HCEC 1CT (cell line): ENCODE measurements at regions not wholly inside any gene's neighbourhood (a gene's known extent, or its start where the extent isn't known, plus 50 kb on each side); places are given as distances from the start of the nearest gene placed in this dataset.
"Not testable (repeated sequence)": the region's sequence is repeated elsewhere in the genome, so short reads cannot be mapped to it uniquely, and the experiment has no call there.

Experiments
- DNase-seq: peaks from one replicate; pipeline ENCODE4 v3.0.0-alpha.2; 2017

DNA sequence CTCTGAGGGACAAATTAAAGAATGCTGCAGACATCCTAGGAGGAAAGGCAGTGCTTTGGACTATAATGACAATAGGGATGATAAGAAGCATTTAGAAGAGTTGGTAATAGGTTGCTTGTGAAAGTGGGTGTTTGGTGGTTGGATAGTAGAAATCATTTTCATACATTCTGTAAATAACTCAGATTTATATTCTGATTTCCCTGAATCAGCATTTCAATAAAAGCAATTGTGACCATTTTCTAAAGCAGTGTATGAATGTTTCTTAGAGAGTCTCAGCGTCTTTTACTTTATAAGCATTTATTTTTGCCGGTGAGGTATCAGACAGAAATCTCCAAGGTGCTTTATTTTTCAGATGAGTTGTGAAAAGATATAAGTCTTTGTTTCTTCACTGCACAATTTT lies 1099.0 kb upstream of the LRRTM1 start:
- no peak for DNase-seq

GRCh38 chr2:81396417-81397019 lies 1092.0 kb upstream of the LRRTM1 start:
- DNase-seq: no peak

DNA sequence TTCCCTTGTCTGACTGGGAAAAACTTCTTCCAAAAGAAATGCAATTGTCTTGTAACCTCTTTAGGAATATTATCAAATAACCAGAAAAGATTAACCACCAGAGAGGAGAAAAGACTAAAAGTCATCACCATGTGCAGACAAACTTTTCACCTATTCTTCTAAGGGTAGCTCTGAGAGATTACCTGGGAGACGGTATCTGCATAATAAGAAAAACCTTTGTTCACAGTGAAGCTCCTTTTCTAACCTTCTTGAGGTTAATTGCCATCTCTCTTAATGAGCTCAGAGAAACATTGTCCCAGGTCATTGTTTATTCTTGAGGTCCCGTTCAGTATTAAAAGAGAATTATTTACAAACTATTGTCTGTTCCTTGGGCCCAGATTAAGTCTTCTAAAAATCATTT lies 1091.2 kb upstream of the LRRTM1 start:
- DNase-seq: no peak

DNA sequence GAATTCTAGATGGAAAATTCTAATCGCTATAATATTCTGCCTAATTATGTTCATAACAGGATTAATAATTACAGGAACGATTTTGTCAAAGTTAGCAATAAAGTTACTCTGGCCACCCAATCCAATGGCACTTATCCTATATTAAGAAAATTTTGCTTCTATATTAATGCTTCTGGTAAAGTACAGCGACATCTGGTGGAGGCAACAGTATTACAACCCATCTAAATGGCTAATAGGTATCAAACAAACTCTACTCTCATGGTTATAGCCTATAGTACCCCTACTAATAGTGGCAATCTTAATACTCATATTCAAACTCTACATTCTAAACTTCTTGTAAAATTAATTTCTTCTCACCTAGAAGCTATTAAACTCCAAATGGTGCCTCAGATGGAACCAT lies 1084.7 kb upstream of the LRRTM1 start:
- DNase-seq: no peak

DNA sequence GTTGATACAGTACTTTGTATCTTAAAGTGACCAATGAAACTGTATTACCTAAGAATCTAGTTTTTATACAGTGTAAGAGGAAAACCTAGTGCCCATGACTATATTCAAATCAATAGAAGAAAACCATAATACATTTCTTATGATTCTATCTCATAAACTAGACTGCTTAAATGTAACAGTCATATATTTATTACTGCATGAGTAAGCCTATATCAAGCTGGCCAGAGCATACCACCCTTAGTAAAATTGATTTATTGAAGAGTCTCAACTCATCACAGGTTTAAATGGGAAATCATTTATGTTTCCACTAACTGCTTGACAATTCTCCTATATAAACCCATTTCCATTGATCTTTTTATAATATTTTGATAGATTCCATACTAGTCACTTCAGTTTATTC lies 1059.2 kb upstream of the LRRTM1 start:
- DNase-seq: no peak

DNA sequence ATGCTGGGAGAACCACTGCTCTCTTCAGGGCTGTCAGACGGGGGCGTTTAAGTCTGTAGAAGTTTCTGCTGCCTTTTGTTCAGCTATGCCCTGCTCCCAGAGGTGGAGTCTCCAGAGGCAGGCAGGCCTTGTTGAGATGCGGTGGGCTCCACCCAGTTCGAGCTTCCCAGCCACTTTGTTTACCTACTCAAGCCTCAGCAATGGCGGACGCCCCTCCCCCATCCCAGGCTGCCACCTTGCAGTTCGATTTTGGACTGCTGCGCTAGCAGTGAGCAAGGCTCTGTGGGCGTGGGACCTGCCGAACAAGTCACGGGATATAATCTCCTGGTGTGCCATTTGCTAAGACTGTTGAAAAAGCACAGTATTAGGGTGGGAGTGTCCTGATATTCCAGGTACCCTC lies 1057.9 kb upstream of the LRRTM1 start:
- DNase-seq: not testable (repeated sequence)

GRCh38 chr2:81355436-81355835 lies 1050.9 kb upstream of the LRRTM1 start:
- DNase-seq: no peak

- DNase-seq: no peak
These were observed 1029.5 kb upstream of the LRRTM1 start for GRCh38 chr2:81334046-81334445.

GRCh38 chr2:81328968-81329367 lies 1024.4 kb upstream of the LRRTM1 start:
- no peak for DNase-seq

DNA sequence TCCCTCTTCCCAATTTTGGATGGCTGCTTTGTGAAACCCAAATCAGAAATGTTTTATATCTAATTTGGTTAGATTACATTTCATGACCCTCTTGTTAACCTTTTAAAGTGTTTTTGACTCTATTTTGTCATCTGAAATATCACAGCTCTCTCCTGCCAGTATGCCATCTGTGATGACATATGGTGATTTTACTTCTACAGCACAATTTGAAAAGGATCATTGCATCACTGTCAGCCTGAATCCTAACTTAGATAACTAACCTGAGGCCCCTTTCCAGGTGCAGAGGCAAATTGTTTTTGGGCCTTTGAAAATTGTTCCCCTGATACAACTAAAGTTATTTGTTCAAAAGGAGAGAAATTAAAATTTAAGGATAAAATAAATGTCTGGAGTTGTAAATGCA lies 1023.4 kb upstream of the LRRTM1 start:
- DNase-seq: no peak

DNA sequence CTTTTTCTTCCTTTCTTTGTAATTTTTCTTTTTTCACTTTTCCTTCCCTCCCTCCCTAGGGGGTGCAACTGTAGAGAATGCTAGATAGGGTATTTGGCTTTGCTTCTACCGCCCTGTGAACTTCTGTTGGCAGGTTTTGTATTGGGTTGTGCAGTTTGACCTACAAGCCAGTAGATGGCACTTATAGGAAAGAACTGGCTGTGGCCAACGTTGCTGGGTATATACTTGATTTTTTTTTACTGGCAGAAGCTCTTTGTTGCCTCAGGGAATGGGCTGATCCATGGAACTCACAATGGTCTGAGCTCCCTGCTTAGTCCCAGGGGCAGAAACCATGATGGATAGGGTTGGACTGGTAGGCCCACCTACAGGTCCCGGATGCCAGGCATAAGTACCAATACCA lies 1019.5 kb upstream of the LRRTM1 start:
- no peak for DNase-seq

DNA sequence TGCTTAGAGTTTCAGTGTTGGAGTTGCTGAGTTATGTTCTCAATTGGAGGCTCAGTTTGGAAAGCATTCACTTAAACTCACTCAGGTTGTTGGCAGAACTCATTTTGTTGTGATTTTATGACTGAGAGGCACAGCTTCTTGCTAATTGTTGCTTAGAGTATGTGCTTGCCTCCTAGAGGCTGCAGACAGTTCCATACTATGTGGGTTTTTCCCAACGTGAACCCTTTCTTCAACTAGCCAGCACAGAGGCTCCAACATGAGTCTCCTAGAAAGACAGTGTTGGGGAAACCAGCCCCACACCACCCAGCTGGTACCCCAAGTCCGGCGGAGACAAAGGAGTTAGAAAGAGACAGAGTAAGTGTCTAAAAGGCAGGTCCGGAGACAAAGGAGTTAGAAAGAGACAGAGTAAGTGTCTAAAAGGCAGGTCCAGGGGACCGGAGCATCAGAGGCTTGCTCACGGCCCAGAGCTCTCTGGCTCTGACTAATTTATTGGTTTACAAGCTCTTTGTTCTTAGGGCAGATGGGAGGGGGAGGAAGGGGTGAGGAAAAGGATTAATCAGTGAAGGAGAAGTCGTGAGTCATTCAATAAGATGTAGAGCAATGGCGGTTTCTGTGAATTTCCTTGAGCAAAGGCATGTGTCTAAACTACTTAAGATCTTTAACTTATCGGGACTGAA lies 999.7 kb upstream of the LRRTM1 start:
- DNase-seq: no peak

GRCh38 chr2:81303321-81303720 lies 998.8 kb upstream of the LRRTM1 start:
- no peak for DNase-seq

DNA sequence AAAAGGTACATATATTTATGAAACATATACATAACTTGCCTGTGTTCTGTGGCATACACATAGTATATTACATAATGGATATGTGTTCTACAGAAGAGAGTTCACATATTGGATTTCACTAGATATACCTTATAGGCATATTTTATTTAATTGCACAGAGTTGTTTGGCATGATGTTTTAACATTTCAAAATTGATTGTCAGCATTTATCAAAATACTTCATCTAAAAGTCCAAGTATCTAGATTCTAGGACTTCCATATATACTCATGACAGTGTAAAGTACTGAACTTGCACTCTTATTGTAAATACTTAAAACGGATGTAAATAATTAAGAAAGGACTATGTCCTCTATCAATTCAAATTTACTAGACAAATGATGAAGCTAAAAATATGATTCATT lies 995.3 kb upstream of the LRRTM1 start:
- no peak for DNase-seq

- no peak for DNase-seq
These were observed 986.3 kb upstream of the LRRTM1 start for GRCh38 chr2:81290846-81291245.

DNA sequence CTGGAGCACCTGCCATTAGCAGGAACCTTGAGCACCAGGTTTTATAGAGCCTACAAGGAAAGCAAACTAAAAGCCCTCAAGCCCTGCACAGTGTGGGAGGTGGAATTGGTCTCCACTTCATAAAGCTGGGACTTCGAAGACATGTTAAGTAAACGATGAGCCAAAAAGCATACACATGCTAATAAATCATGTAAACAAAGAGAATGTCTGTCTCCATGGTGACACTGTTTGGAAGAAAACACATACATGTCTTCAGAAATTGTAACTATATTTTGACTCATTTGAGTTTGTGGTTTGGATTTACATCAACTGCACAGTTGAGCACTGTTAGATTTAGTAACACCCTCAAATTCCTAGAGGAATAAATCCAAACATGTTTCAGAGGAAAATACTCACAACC lies 978.5 kb upstream of the LRRTM1 start:
- no peak for DNase-seq

- no peak for DNase-seq
These were observed 977.7 kb upstream of the LRRTM1 start for GRCh38 chr2:81282151-81282769.

- no peak for DNase-seq
These were observed 972.0 kb upstream of the LRRTM1 start for GRCh38 chr2:81276595-81276994.

- DNase-seq: no peak
These were observed 961.6 kb upstream of the LRRTM1 start for GRCh38 chr2:81266106-81266505.

- DNase-seq: no peak
These were observed 959.4 kb upstream of the LRRTM1 start for GRCh38 chr2:81263989-81264388.

GRCh38 chr2:81260320-81260719 lies 955.8 kb upstream of the LRRTM1 start:
- no peak for DNase-seq

DNA sequence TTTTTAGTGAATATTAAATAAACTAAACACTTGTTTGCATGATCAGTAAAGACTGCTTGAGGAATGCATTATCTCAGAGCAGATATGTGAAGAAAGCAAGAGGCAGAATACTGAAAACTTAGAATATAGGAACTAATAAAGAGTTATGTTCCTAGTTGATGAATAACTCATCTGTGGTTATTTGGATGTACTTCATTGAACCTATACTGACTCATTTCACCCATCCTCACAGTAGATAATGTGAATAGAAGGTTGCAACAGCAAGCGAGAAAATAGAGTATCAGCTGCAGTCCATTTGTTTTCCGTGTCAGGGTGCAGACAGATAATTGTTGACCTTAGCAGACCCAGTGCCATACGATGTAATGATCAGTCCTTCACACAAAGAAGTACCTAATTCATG lies 945.7 kb upstream of the LRRTM1 start:
- DNase-seq: no peak

- DNase-seq: no peak
These were observed 944.6 kb upstream of the LRRTM1 start for GRCh38 chr2:81249152-81249551.

DNA sequence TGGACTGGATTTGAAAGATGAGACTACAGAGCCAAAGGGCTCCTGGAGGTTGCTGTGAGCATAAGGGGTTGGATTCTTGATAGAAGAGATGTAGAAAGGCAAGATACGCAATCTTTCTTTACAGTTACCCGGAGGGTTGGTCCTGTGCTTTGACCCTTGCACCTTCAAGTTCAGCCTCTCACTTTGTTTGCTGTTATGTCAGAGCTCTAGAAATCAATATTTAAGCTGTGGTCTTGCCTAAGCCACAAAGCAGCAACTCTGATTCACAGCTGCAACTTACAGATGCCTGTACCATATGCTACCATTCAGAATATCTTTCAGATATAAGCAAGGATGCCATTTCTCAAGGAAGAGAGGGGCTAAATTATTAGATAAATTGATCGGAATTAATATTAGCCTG lies 943.1 kb upstream of the LRRTM1 start:
- DNase-seq: no peak

- no peak for DNase-seq
These were observed 937.9 kb upstream of the LRRTM1 start for GRCh38 chr2:81242501-81242900.
